NCI-H69 (cell line): ENCODE measurements at regions not wholly inside any gene's neighbourhood (a gene's known extent, or its start where the extent isn't known, plus 50 kb on each side); places are given as distances from the start of the nearest gene placed in this dataset.

Experiments
- DNase-seq: peaks from one replicate; lab custom pipeline; 2025; lab: John Stamatoyannopoulos, UW

GRCh38 chr12:124411953-124412645, 117.2 kb downstream of the RFLNA start:
- no peak for DNase-seq

DNA sequence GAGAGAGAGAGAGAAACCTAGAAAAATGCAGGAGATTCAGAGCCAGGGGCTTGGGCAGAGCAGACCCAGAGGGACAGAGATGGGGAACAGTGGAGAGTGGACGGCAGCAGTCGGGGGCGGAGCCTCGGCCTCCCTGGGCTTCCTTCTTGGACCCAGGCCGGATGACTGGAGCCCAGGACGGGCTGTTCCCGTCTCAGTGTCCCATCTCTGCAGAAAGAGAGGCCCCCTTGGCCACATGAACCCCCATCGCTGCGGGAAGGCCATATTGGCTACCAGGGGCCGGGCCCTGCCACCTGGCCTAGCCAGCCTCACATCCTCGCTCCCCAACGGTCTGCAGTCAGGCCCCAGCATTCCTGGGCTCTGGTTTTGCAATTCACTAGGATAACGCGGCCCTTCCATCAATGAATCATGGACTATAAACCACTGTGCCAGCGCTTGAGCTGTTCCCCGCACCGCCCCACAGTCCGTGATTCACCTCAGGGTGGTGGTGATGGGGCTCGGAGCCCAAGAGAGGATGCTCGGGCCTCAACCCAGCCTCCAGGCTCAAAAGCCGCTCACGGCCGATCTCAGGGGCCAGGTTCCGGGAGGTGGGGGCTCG, 116.5 kb downstream of the RFLNA start:
- no peak for DNase-seq

GRCh38 chr12:124410354-124411175, 115.7 kb downstream of the RFLNA start:
- no peak for DNase-seq

GRCh38 chr12:124408822-124409517, 114.1 kb downstream of the RFLNA start:
- DNase-seq, result no peak

DNA sequence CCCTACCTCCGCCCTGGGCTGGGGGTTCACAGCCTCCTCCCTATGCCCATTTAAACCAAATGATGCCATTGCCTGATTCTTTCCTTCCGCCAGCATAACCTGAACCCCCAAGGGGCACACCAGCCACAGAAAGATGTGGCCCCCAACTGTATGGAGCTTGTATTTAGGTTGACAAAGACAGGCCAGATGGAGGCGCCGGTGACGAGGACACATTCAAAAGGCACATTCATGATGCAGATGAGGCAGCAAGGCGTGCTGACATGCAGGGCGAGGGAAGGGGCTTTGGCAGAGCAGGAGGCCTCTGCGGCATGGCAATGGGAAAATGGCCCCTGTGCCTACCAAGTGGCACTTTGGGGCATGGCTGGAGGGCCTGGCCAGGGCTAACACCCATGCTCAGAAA, 112.2 kb downstream of the RFLNA start:
- no peak for DNase-seq

DNA sequence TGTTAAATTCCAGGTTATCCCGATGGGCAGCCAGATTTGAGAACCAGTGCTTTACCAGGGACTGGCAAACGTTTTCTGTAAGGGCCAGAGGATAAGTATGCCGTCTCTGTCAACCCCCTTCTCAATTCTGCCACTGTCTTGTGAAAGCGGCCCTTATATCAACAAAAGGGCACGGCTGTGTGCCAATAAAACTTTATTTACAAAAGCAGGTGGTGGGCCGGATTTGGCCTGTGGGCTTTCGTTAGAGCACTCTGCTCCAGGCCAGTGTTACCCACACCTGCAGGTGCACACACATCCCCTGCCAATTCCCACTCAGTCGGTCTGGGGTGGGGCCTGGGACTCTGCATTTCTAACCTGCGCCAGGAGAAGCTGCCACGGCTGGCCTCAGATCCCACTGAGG, 111.2 kb downstream of the RFLNA start:
- peak; percentile 82 for DNase-seq

DNA sequence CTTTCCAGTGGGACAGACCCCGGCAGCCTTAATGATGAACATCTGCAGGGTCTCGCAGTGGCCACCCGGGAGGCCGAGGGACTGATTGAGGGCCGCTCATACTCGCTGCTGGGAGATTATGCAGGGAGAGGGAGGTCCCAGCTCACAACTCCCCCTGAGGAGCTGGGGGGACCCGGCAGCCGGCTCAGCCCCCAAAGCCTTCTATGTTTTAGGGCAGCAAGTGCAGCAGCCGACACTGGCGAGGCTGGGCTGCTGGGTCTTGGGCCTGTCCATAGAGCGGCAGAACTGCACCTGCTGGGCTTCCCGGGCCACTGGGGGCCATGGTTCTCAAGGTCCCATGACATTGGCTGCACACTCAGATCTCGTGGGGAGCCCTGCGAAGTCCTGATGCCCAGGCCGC, 110.7 kb downstream of the RFLNA start:
- DNase-seq, result no peak

- DNase-seq, result no peak
These were observed 110.3 kb downstream of the RFLNA start for GRCh38 chr12:124405151-124405550.

DNA sequence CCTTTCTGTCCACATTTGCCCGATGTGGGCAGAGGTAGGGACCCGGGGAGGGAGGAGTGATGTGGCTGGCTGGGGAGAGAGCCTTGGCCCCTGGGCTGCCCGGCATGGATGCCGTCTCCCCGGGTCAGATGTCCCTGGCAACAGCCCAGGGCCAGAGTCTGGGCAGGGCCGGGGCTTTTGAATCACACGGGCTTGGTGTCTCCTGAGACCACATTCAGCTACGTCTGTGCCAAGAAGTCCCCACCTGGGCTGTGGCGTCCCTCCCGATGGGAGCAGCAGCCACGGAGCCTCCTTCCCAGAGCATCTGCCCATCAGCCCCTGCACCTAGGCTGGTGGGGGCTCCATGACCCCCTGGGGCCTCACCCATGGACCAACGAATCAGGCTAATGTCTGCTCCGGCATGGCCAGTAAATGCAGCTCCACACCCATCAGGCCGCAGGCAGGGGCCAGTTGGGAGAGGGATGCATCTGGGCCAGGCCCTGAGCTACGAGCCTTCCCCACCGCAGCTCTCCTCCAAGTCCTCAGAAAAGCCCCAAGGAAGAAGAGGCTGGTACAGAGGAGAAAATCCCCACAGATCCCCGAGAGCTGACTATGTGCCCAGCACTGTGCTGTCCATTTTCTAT, 109.4 kb downstream of the RFLNA start:
- peak; percentile 73 for DNase-seq

GRCh38 chr12:124403273-124403672, 108.4 kb downstream of the RFLNA start:
- no peak for DNase-seq

GRCh38 chr12:124402248-124403066, 107.6 kb downstream of the RFLNA start:
- DNase-seq, result peak; percentile 26

- DNase-seq, result peak; percentile 43
These were observed 106.9 kb downstream of the RFLNA start for GRCh38 chr12:124401704-124402221.

- DNase-seq, result no peak
These were observed 105.2 kb downstream of the RFLNA start for GRCh38 chr12:124400124-124400523.

- DNase-seq, result no peak
These were observed 104.7 kb downstream of the RFLNA start for GRCh38 chr12:124399622-124400021.

DNA sequence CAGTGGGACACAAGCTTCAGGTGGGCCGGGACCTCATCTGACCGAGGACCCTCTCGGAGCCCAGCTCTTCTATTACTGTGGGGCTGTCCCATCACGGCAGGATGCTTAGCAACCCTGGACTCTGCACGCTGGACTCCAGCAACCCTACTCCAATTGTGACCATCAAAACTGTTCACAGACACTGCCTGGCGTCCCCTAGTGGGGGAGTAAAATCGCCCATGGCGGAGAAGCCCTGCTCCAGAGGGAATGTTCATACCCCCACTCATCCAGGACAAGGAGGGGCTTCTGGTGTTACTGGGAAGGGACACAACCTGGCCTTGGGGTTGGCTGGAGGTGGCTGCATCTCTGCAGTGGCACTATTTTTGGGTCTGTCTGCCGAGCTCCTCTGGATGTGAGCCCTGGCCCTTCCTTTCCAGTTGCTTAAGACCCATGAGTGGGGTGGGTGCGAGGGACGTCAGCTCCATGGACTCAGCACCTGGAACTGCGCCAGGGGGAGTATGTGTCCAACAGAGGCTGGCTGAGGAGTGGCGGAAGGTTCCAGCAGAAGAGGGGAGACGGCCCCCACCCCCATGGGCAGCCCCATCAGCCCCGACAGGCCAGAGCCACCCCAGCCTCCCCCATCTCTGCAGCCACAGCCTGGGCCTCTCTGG, 103.8 kb downstream of the RFLNA start:
- no peak for DNase-seq

- DNase-seq, result peak; percentile 74
These were observed 103.1 kb downstream of the RFLNA start for GRCh38 chr12:124397807-124398577.

DNA sequence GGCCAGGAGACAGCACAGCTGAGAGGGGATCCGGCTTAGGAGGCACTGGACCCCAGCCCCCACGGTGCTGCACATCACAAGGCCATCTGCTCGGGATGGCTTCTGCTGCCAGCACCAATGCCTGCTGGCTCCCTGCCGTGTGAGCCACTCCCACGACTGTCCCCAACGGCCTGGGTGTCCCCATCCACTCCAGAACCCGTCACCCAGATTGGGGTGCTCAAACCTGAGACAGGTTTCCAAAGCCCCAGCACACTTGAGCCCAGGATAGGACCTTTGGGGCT, 102.4 kb downstream of the RFLNA start:
- DNase-seq, result peak; percentile 44

DNA sequence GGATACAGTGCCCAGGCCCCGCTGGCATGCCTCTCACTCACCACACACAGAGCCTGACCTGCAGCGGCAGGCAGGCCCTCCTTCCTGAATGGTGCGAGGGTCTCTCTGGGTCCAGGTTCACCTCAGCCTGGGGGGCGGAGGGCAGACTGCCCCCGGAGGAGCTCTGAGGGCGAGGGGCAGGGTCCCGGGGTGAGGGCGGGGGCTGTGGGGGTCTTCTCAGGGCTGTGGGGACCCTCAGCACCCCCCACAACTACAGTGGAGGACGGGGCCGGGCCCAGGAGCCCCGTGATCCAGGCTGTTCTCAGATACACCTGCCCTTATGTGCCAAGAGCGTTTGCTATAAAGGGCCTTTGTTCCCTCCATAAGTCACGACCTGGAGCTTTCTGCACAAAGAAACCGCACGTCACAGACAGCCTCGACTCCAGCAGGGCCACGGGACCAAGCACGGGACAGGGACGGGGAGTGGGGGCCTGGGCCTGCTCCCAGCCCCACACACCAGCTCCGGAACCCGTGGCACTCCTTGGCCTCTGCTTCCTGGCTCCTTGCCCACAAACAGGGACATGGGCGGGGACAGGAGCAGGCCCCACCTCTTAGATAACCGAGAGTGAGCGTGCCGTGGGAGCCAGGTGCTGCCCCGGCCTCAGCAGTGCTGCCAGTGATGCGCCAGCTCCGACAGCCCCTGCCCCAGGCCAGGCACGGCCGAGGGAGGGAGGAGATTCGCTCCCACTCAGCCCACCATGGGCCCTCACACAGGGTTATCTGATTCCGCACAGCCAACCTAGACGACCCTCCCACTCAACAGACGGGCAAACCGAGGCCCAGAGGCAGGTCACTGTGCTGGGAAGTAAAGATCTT, 101.9 kb downstream of the RFLNA start:
- peak; percentile 57 for DNase-seq

DNA sequence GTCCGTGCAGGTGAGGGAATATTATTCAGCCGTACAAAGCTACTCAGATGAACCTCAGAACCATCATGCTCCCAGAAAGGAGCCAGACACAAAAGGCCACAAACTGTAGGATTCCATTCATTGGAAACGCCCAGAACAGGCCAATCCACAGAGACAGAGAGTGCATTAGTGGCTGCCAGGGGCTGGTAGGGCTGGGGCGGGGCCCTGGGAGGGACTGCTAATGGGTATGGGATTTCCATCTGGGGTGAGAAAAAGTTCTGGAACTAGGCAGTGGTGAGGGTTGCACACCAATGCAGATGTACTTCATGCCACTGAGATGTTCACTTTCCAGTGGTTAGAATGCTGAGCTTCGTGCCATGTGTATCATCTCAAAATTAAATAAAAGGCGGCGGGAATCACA, 101.1 kb downstream of the RFLNA start:
- DNase-seq, result peak; percentile 78
